Left cardiac atrium (tissue), 4 donors: ENCODE measurements at regions not wholly inside any gene's neighbourhood (a gene's known extent, or its start where the extent isn't known, plus 50 kb on each side); places are given as distances from the start of the nearest gene placed in this dataset.

Experiments used
- ATAC-seq, 2 donors: fragments of 200-7000 bp; cut with Tn5 transposase; one replicate each; pipeline ENCODE4 v1.9.1; 2020; ENCODE audit warnings: mild to moderate bottlenecking in 2 of 2, moderate library complexity in 2 of 2
- DNase-seq: peaks from one replicate; pipeline ENCODE4 v3.0.0-alpha.2; 2020
- intact Hi-C, 2 donors: fragments of 100-400 bp; cut with DNase I; formaldehyde crosslinking; loops; one replicate each; pipeline versions ENCODE4 v1.14.1 to v1.15.1; 2022 to 2023
- donor health status: DM: no; HTN: yes; CAD: no.
- donor health status: DM: no; HTN: yes; CAD: no; lungs with severe emphysema.
- donor health status: DM: yes; HTN: yes; CAD: no.
- donor health status: Dilated cardiomyopathy.

DNA sequence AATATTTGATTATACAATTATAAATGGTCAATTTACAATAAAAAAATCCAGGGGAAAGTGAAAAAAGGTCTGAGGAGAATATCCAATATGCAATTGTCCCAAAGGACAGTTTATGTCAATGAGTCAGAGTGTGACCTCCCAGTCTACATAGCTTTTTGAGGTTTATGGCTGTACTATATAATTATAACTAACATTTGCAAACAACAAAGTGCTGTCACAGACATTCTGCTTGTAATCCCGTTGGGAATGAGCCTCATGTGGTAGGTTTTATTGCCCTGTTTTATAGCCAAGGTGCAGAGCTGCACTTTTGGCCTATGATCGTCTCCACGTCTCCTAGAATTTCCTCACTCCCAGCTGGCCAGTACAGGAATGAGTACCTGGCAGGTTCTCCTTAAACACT is 103.8 kb downstream of the ADSS2 start:
- intact Hi-C loops = no loop called here
- ATAC-seq = no peak
- no peak for DNase-seq

DNA sequence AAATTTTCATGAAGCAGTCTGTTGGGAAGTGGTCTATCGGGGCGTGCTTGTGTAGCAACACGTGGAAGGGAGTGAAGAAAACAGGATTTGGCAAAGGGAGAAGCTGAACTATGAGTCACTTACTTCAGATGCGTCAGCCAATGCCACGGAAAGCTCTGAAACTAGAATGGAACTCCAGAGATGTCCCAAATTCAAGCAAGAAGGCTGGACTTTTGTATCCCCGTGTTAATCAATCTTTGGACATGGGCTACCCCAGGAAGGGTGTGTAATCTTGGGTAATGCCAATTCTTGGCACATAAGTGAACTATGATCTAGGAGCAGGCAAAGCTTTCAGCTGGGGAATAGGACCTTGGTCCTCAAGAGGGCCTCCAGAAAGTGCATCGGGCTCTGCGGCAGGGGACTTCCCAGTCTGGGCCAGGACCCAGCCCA is 102.6 kb downstream of the ADSS2 start:
- intact Hi-C loops = no loop called here
- ATAC-seq = peak; percentile 77 to 83
- peak; percentile 29 for DNase-seq

DNA sequence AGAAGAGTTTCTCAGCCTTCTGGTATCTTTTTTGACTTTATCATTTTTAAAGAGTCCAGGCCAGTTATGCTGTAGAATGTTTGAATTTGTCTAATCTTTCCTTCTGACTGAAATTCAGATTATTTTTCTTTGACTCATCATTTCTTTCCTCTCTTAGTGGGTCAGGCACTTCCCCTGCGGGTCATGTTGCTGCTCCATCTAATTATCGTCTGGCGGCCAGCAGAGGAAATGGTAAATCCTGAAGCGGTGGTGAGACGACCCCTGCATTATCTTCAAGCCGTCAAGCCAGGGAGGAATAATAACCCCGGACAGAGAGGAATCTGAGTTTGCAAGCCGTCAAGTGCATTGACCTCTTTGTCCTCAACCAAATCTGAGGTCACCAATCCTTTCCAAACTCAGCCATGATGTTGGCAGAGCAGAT is 102.1 kb downstream of the ADSS2 start:
- peak in 1 of 2 donors; percentile 24 for ATAC-seq
- intact Hi-C loops = no loop called here
- DNase-seq = no peak

DNA sequence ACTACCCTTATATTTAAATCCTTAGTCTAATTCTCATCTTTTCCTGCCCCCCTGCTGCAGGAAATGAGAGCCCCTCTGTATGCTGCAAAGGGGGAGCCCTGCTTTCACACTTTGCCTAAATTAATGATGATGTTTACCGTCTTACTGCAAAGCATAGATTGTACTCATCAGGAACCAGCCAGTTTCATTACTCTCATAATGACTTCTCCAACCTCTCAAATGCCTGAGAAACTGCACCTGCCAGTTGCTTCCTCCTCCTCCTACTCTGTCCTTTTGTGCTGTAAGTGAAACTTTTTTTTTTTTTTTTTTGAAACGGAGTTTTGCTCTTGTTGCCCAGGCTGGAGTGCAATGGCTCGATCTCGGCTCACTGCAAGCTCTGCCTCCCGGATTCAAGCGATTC is 101.7 kb downstream of the ADSS2 start:
- no peak for DNase-seq
- ATAC-seq = no peak
- intact Hi-C loops = no loop called here

DNA sequence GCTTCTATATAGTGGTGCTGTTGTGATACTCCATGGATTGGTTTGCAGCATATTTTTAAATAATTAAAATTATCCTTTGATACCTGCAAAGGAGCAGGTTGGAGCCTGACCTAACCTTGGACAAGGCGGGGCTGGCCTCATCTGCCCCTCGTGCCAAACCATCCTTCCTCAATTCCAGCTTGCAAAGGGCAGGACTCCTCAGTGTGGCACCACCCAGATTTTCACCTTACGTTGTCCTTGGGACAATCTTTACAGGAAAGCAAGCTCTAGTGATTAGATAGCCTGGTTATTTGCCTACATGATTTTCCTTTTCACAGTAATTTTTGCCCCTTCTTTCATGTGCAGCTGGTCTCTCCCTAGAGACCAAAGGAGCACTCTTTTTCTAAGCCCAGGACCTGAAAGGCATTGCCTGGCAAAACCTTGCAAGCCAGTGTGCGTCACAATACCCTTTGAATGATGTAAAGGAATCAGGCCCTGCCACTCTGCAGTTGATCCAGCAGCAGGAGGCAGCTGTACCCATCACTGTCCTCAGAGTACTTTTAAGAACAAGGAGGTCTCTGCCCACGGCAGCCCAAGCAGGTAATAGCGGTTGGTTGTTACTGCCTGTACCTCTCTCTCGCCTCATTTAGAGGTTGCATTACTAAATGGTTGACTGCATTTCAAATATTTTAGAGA is 99.4 kb downstream of the ADSS2 start:
- DNase-seq (no peak), ATAC-seq (no peak)
- intact Hi-C loops = no loop called here

DNA sequence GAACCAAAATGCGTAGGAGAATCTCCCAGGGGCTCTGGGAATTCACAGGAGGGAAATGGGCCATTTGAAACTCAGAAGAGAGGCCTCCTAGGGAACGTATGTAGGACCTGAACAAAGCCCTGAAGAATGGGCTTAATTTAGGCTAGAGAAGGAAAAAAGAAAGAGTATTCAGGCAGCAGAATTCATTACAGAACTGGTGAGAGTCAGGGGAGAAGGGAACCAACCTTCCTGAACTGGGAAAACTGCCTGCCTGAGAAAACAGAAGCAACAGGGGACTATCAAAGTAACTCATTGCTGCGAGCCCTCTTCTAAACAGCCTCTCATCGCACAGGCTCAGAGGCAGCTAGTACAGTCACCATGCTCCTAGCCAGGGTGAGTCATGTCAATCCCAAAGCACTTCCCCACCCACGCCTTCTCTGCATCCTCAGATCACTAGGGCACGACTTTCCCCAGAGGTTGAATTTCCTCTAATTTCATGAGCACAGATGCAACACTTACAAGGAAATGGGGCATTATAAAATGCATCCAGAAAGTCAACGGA is 98.1 kb downstream of the ADSS2 start:
- ATAC-seq (peak; percentile 85 to 95), DNase-seq (peak; percentile 77)
- intact Hi-C loops = no loop called here

DNA sequence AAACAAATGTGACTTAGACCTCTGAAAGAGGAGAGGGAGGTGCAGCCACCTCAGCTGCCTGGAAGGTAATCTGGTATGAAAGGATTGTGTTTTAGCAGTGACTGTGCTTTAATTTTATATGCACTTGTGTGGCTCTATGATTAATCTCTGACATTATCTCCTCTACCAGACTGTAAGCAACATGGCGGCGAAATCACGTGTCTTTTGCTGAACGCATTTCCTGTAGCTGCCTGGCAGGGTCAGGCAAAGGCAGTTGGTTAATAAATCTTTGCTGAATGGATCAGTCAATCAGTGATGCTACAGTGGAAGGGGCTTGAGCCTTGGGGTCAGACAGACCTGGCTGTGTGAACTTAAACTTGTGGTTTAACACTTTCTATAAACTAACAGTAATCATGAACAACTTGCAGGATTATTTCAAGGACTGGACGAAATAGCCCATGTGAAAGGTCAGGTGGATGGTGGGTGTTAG is 96.9 kb downstream of the ADSS2 start:
- no peak for ATAC-seq
- DNase-seq = no peak
- intact Hi-C loops = no loop called here

DNA sequence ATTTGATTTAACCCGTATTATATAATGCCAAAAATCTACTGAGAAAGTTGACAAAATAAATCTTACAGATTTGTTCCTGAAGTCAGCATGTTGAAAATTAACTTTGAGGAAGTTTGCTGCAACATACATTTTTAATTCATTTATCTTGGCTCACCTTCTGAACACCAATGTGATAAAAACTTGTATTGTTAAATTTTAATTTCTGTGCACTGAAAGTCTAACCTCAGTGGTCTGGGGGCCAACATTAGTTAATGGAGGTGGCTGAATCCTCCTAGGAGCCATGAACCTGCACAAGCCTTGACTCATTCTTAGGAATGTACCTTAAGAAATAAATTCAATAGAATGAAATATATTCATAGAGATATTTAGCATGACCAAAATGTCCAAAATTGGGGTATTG is 95.3 kb downstream of the ADSS2 start:
- ATAC-seq = no peak
- intact Hi-C loops = no loop called here
- DNase-seq = no peak
